DOHH2 (cell line): ENCODE measurements at regions not wholly inside any gene's neighbourhood (a gene's known extent, or its start where the extent isn't known, plus 50 kb on each side); places are given as distances from the start of the nearest gene placed in this dataset.

Experiments used
- EZH2phosphoT487 ChIP-seq: fragments of 200-600 bp; sonication (generic); IDR thresholded peaks from 2 replicates; pipeline ENCODE4 v1.6.1; 2017; ENCODE audit warnings: borderline replicate concordance, mild to moderate bottlenecking, antibody characterized with exemption, low read length, moderate library complexity, mixed read lengths
- TF ChIP-seq, protein P1 (sequence below): fragments of 200-600 bp; sonication (generic); IDR thresholded peaks from one replicate; pipeline ENCODE4 v1.5.1; 2014; ENCODE audit warnings: antibody characterized with exemption, mild to moderate bottlenecking, low read depth, low read length; ENCODE audit not compliant: poor library complexity, severe bottlenecking

DNA sequence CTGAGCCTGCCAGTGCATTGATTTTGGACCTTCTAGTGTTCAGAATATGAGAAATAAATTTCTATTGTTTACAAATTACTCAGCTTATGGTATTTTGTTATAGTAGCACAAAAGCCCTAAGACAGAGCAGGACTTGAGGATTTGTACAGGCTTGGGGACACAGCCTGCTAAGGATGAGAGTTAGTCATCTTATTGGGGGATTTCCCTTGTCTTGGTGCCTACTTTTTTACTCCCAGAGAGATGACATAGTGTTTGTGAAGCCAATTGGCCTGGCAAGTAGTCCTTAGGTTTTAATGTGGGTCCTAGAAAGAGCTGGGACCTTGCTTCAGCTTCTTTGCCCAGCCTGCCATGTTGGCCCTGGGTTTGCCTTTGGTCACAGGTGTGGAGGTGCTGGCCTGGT lies 364.0 kb downstream of the REEP3 start:
- TF ChIP-seq, protein P1, sequence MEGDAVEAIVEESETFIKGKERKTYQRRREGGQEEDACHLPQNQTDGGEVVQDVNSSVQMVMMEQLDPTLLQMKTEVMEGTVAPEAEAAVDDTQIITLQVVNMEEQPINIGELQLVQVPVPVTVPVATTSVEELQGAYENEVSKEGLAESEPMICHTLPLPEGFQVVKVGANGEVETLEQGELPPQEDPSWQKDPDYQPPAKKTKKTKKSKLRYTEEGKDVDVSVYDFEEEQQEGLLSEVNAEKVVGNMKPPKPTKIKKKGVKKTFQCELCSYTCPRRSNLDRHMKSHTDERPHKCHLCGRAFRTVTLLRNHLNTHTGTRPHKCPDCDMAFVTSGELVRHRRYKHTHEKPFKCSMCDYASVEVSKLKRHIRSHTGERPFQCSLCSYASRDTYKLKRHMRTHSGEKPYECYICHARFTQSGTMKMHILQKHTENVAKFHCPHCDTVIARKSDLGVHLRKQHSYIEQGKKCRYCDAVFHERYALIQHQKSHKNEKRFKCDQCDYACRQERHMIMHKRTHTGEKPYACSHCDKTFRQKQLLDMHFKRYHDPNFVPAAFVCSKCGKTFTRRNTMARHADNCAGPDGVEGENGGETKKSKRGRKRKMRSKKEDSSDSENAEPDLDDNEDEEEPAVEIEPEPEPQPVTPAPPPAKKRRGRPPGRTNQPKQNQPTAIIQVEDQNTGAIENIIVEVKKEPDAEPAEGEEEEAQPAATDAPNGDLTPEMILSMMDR: no peak
- TF ChIP-seq EZH2phosphoT487: no peak
